ENCODE measurements at regions not wholly inside any gene's neighbourhood (a gene's known extent, or its start where the extent isn't known, plus 50 kb on each side); places are given as distances from the start of the nearest gene placed in this dataset.

GRCh38 chr1:55275941-55276341 lies 60.8 kb upstream of the USP24 start:
- no CpG with 5 or more reads among the region's 1 CpG for WGBS (ENCODE audit: insufficient coverage, insufficient read length)
- Histone ChIP-seq H3K4me3 (ENCODE audit: low read length) (no peak overlapping the region), H3K36me3 (ENCODE audit: control insufficient read depth, insufficient read depth, low read length) (no peaks in the 10 kb centered on the region), H3K27ac (ENCODE audit: low read length) (no peak overlapping the region), H3K27me3 (ENCODE audit: control insufficient read depth, insufficient read depth, low read length) (no peaks in the 10 kb centered on the region), H3K9me3 (ENCODE audit: control insufficient read depth, insufficient read depth, low read length) (no peaks in the 10 kb centered on the region), H3K4me1 (ENCODE audit: control insufficient read depth, insufficient read depth, low read length) (0 out of 2 replicates have a peak, but pooled peaks cover 1% of the 10 kb centered on the region)
- no peak for DNase-seq (ENCODE audit: low read depth, low spot score)

- no peaks in the 10 kb centered on the region for H3K27me3 ChIP-seq (ENCODE audit: control insufficient read depth, insufficient read depth, low read length)
- no CpG with 5 or more reads among the region's 12 CpGs for WGBS (ENCODE audit: insufficient coverage, insufficient read length)
- H3K27ac ChIP-seq (ENCODE audit: low read length) = no peak overlapping the region
- no peaks in the 10 kb centered on the region for H3K9me3 ChIP-seq (ENCODE audit: control insufficient read depth, insufficient read depth, low read length)
- H3K36me3 ChIP-seq (ENCODE audit: control insufficient read depth, insufficient read depth, low read length) = no peaks in the 10 kb centered on the region
- DNase-seq (ENCODE audit: low read depth, low spot score) = no peak
- H3K4me3 ChIP-seq (ENCODE audit: low read length) = no peak overlapping the region
- H3K4me1 ChIP-seq (ENCODE audit: control insufficient read depth, insufficient read depth, low read length) = 0 out of 2 replicates have a peak, but pooled peaks cover 1% of the 10 kb centered on the region
Observed at GRCh38 chr1:55275151-55275748, 60.1 kb upstream of the USP24 start.

GRCh38 chr1:55272994-55273393 lies 57.8 kb upstream of the USP24 start:
- DNase-seq (ENCODE audit: low read depth, low spot score) = no peak
- Histone ChIP-seq H3K27me3 (ENCODE audit: control insufficient read depth, insufficient read depth, low read length) (no peaks in the 10 kb centered on the region), H3K27ac (ENCODE audit: low read length) (no peak overlapping the region), H3K4me1 (ENCODE audit: control insufficient read depth, insufficient read depth, low read length) (0 out of 2 replicates have a peak, but pooled peaks cover 1% of the 10 kb centered on the region), H3K4me3 (ENCODE audit: low read length) (no peak overlapping the region), H3K9me3 (ENCODE audit: control insufficient read depth, insufficient read depth, low read length) (no peaks in the 10 kb centered on the region), H3K36me3 (ENCODE audit: control insufficient read depth, insufficient read depth, low read length) (no peaks in the 10 kb centered on the region)
- no CpG with 5 or more reads among the region's 4 CpGs for WGBS (ENCODE audit: insufficient coverage, insufficient read length)
